NCI-H2029 (cell line): ENCODE measurements at regions not wholly inside any gene's neighbourhood (a gene's known extent, or its start where the extent isn't known, plus 50 kb on each side); places are given as distances from the start of the nearest gene placed in this dataset.

Source experiments
- DNase-seq: peaks from one replicate; lab custom pipeline; 2025; lab: John Stamatoyannopoulos, UW

DNA sequence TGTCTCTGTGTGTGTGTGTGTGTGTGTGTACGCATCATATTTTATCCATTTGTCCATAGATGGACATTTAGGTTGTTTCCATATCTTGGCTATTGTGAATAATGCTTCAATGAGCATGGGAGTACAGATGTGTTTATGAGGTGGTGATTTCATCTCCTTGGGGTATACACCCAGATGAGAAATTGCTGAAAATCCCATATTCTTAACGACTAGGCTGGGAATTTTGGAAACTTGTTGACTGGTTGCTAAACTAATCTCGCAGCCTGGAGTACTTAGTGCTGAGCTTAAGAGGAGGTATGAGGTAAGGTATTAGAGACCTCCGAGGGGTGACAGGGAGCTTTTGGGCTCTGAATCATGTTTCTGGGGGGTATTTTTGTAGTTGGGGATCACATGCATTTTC, 66.0 kb upstream of the SPRED2 start:
- DNase-seq: no peak

DNA sequence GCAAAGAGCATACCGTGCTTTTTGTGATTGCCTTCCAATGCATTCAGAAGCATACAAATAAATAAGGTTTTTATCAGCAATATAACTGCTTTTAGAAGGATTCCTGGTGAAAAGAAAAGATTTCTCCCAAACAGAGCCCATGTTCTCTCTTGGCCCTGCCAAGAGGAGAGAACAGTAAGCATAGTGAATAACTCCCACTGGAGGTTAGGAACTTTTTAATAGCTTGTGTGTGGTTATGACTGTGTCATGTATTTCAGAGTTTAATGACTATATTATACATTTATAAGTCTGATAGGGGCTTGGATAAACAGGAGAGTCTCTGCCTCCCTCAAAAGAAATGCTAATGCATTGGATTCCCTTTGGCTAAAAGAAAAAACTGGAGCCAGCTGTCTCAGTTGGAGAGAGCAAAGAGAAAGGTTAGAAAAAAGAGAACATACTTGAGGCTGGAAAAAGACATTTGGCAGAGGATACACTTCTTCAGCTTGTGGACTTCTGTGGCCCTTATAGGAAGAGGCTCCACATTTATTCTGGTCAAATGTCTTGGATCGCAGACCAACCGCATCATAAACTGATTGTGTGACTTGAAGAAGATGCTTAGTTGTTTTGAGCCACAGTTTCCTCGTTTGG, 63.0 kb upstream of the SPRED2 start:
- no peak for DNase-seq

DNA sequence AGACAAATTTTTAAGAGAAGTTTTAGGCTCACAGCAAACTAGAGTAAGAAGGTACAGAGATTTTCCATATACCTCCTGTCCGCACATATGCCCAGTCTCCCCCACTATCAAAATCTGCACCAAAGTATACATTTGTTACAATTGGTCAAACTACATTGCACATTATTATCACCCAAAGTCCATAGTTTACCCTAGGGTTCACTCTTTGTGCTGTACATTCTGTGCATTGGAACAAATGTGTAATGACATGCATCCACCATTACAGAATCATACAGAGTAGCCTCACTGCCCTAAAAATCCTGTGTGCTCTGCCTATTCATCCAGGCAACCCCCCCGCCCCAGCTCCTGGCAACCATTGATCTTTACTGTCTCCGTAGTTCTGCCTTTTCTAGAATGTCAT, 61.7 kb upstream of the SPRED2 start:
- DNase-seq: no peak

GRCh38 chr2:65491381-65491905, 59.0 kb upstream of the SPRED2 start:
- DNase-seq: peak; percentile 7

GRCh38 chr2:65490222-65490621, 57.8 kb upstream of the SPRED2 start:
- no peak for DNase-seq

DNA sequence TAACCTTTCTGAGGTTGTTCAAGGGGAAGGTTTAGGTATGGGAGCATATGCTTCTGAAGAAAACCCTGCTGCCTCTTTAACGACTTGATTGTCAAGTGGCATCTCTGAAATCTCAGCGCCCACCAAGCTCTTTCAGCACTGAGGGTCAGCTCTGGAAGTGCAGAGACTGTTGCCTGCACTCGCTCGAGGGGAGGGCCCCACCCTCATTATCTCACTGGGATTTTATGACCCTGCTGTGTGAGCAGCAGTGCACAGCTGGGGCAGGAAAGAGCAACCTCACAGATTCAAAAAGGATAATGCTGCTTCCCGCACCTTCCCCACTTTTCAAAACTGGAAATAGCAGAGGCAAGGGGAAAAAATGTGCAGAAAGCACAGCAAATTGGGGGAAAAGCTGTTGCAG, 56.9 kb upstream of the SPRED2 start:
- no peak for DNase-seq

DNA sequence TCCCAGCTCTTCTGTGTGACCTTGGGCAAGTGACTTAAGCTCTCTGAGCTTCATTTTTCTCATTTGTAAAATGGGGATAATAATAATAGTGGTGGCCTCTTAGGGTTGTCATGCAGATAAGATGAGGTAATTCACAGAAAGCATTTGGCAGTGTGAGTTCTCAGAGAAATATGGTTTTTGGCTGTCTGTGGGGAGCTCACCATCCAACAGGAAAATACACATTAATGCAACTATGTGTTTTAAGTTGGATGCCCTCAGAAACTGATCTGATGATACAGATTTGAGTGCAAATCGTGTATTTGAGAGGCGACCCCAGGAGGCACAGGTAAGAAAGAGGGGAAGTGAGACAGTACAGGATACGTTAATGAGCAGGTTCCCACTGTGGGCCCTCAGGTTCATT, 56.1 kb upstream of the SPRED2 start:
- DNase-seq: no peak

DNA sequence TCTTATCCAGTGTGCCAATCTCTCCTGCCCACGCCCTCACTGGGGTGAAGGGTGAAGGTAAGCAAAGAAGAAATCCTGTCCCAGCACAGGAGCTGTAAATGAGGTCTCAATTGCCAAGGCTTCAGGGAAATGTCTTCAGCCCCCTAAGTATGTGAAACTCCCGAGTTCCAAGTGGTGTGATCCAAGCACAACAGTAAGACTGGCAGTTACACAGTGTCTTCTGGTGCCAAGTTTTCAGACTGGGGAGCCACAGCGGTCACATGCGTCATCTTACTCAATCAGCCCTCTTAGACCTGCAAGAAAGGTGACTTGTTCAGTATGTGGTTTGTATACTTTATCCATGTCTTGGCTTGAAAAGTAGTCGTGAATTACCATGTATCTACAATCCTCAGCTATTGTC, 55.0 kb upstream of the SPRED2 start:
- DNase-seq: no peak

- DNase-seq: no peak
Observed at GRCh38 chr2:65486802-65487201, 54.4 kb upstream of the SPRED2 start.

DNA sequence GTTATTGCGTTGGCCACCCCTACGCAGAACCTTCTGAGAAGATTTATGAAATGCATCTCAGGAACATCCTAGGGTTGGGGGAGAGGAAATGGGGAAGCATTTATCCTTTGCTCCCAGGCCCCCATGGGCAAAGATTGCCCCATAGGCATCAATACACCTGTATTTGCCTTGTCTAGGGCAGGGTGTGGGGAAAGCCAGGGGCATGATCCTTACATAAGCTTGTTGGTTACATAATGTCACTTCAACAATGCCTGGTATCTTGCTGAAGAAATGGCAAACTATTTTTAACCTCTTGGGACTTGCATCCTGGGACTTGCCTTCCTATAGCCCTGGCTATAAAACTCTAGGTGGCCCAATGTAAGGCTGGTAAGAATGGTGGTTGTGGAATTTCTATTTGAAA, 53.9 kb upstream of the SPRED2 start:
- DNase-seq: no peak

- DNase-seq: no peak
Observed at GRCh38 chr2:65485839-65486238, 53.4 kb upstream of the SPRED2 start.

GRCh38 chr2:65483763-65484162, 51.4 kb upstream of the SPRED2 start:
- no peak for DNase-seq

GRCh38 chr2:65482971-65483370, 50.6 kb upstream of the SPRED2 start:
- DNase-seq: peak; percentile 69
